ENCODE measurements at regions not wholly inside any gene's neighbourhood (a gene's known extent, or its start where the extent isn't known, plus 50 kb on each side); places are given as distances from the start of the nearest gene placed in this dataset.

DNA sequence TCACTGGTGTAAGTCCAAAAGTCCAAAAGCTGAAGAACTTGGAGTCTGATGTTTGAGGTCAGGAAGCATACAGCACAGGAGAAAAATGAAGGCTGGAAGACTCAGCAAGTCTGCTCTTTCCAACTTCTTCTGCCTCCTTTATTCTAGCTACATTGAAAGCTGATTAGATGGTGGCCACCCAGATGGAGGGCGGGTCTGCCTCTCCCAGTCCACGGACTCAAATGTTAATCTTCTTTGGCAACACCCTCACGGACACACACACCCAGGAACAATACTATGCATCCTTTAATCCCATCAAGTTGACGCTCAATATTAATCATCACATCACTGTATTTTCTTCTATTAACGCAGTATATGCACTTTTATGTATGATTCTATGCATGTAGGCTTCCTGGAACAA is 931.6 kb upstream of the GRIA3 start:
- TF ChIP-seq POLR2A (IDR thresholded peaks at IDR 0.05; ENCODE audit: low read depth, low read length) (no peak), POLR2AphosphoS5 (IDR thresholded peaks at IDR 0.05; ENCODE audit: low read depth, low read length) (no peak), TAF1 (IDR thresholded peaks at IDR 0.05; ENCODE audit: low read depth, low read length) (no peak), PAX5 (IDR thresholded peaks at IDR 0.05; ENCODE audit: insufficient read depth, low read length, severe bottlenecking) (no peak), SPI1 (IDR thresholded peaks at IDR 0.05; ENCODE audit: low read depth, low read length) (no peak), POU2F2 (IDR thresholded peaks at IDR 0.05; ENCODE audit: low read depth, low read length) (no peak)
